HG03565 (cell line): ENCODE measurements at regions not wholly inside any gene's neighbourhood (a gene's known extent, or its start where the extent isn't known, plus 50 kb on each side); places are given as distances from the start of the nearest gene placed in this dataset.
"Not testable (repeated sequence)": the region's sequence is repeated elsewhere in the genome, so short reads cannot be mapped to it uniquely, and the experiment has no call there.

Experiments
- ATAC-seq: cut with Tn5 transposase; IDR thresholded peaks from one replicate; pipeline ENCODE4 v1.9.1; 2021; ENCODE audit warnings: mild to moderate bottlenecking, moderate library complexity; ENCODE audit not compliant: unreplicated experiment

DNA sequence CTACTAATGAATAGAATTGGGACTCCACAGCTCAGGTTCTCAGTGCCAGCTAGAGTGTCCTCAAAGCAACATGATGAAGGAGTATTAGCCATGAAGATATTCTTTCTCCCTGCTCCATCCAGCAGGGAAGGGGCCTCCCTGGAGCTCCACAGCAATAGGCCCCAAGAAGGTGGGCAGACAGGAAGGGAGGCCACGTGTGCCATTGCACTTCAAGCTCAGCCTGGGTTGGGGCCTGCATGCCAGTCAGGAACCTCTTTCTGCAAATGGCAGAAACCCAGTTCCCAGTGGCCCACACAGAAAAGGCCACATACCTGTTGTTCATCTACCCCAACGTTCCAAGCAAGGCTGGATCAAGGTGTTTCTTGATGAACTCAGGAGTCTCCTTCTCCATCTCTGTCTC, 357.5 kb upstream of the SFSWAP start:
- ATAC-seq, result no peak

GRCh38 chr12:131353826-131354225, 357.1 kb upstream of the SFSWAP start:
- no peak for ATAC-seq

GRCh38 chr12:131355361-131356245, 355.3 kb upstream of the SFSWAP start:
- no peak for ATAC-seq

GRCh38 chr12:131356485-131357184, 354.3 kb upstream of the SFSWAP start:
- no peak for ATAC-seq

DNA sequence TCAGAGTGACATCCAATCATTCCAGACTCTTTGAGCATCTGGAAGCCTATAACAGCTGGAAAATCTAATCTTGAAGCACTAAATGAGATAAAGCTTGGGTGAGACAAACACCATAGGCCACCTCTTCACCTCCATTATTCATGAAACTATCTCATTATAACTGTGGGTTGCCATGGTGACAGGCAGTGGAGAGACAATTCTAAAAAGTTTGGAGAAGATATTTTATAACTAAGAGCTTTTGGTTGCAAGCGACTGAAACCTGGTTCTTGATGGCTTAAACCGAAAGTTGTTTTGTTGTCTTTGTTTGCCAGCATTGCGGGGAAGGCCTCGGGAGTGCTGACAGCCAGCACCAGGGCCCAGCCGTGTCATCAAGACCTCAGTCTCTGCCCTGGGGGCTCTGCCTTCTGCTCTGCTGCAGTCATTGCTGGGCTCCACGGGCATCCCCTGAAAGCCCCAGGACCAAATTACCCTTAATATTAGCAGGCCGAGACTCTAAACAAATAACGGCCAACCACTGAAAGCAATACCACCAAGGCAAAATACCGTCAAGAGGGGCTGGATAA, 353.6 kb upstream of the SFSWAP start:
- no peak for ATAC-seq

DNA sequence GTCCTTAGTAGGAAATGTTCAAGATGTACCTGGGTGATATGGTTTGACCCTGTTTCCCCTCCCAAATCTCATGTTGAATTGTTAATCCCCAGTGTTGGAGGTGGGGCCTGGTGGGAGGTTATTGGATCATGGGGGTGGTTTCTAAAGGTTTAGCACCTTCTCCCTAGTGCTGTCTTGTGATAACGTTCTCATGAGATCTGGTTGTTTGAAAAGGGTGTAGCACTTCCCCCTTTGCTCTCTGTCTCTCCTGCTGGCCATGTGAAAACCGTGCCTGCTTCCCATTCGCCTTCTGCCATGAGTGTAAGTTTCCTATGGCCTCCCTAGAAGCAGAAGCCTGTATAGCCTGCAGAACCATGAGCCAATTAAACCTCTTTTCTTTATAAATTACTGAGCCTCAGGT, 353.0 kb upstream of the SFSWAP start:
- ATAC-seq, result no peak

DNA sequence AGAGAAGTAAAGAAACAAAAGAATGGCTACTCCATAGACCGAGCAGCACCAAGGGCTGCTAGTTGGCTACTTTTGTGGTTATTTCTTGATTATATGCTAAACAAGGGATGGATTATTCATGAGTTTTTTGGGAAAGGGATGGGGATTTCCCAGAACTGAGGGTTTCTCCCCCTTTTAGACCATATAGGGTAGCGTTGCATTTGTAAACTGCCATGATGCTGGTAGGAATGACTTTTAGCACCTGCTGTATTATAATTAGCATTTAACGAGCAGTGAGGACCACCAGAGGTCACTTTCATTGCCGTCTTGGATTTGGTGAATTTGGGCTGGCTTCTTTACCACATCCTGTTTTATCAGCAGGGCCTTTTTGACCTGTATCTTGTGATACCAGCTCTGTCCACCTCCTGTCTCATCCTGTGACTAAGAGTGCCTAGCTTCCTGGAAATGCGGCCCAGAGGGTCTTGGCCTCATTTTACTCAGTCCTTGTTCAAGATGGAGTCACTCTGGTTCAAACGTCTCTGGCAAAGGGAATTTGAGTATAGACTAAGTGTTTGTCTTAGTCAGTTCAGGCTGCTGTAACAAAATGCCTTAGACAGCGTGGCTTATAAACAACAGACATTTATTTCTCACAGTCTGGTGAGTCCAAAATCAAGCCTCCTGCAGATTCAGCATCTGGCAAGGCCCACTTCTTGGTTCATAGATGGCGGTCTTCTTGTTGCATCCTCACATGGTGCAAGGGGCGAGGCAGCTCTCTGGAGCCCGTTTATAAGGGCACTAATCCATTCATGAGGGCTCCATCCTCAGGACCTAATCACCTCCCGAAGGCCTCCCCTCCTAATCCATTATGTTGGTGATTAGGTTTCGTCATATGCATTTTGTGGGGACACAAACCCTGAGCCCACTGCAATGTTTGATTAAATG, 348.3 kb upstream of the SFSWAP start:
- no peak for ATAC-seq

GRCh38 chr12:131363393-131363792, 347.5 kb upstream of the SFSWAP start:
- no peak for ATAC-seq

DNA sequence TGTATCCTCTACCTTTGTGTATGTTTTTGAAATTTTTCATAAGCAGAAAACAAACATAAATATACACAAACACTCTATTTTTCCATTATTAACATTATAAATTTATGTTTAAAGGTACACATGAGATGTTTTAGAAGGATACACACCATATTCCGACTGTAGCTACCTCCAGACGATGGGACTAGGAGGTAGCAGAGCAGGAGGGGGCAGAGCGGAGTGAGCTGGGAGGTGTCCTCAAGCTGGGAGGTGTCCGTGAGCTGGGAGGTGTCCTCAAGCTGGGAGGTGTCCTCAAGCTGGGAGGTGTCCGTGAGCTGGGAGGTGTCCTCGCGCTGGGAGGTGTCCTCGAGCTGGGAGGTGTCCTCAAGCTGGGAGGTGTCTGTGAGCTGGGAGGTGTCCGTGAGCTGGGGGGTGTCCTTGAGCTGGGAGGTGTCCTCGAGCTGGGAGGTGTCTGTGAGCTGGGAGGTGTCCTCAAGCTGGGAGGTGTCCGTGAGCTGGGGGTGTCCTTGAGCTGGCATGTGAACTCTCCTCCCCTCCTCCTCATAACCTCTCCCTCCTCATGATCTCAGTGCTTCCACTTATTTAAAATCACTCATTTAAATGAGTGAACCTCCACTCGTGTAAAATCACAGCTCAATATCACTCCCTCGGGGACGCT, 346.9 kb upstream of the SFSWAP start:
- ATAC-seq, result no peak

GRCh38 chr12:131364903-131365820, 345.7 kb upstream of the SFSWAP start:
- no peak for ATAC-seq

GRCh38 chr12:131365821-131366260, 345.0 kb upstream of the SFSWAP start:
- no peak for ATAC-seq

DNA sequence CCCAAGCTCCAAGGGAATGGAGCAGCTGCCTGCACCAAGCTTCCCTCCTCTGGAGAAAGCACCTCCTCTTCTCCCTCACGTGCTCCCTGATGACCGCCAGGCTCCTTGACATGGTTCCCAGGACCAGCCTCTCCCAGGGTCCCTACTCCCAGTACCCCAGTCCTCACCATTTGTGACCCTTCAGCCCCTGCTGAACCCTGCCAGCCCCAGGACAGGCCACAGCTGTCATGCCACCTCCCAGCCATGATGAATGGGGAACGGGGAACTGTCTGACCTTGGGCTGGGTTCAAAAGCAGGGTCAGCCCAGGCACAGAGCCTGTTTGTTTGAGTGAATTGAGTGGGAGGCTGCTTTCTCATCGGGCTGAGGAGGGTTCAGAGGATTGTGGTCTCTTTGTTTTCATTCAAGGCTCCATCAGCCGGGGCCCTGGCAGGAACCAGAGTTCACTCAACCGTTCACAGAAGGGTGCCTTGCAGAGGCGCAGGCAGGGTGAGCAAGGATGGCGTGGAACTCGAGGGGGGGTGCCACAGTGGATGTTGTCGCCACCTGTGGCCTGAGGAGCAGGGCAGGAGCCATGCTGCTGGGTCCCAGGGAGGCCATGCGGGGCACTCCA, 344.5 kb upstream of the SFSWAP start:
- ATAC-seq, result no peak

- ATAC-seq, result not testable (repeated sequence)
These were observed 343.6 kb upstream of the SFSWAP start for GRCh38 chr12:131367067-131367982.

- no peak for ATAC-seq
These were observed 342.8 kb upstream of the SFSWAP start for GRCh38 chr12:131367983-131368667.

- no peak for ATAC-seq
These were observed 342.2 kb upstream of the SFSWAP start for GRCh38 chr12:131368668-131369071.

DNA sequence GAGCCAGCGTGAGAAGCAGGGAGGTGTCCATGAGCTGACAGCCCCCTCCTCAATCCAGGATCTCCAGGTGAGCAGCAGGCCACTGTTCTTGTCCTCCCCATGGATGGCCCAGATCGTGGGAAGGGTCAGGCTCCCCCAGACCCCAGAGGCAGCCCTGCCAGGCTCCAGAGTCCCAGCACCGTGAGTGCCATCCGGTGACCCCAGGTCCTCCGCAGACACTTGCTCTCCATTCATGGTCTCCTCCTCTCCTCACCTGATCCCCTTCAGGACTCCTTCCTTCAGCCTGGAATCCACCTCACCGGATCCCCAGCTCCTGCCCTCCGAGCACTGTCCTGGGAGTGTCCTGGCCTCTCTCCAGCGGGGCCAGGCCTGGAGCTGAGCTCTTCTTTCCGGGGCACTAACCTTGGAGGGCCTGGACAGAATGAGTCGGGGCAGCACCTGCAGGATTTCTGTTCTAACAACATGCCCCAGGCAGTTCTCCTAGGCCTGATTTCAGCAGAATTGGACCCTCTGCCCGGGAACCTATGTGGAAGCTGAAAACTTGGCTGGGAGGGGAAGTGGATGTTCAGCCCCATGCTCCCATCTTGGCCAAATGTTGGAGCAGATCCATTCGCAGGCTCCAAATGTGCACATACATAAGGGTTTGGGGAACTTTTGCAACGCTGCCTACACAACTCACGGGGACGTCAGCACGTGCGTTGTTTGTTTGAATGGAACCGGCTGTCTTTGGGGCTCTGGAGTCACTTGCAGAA, 341.6 kb upstream of the SFSWAP start:
- ATAC-seq, result no peak
